HG02588 (cell line): ENCODE measurements at regions not wholly inside any gene's neighbourhood (a gene's known extent, or its start where the extent isn't known, plus 50 kb on each side); places are given as distances from the start of the nearest gene placed in this dataset.
"Not testable (repeated sequence)": the region's sequence is repeated elsewhere in the genome, so short reads cannot be mapped to it uniquely, and the experiment has no call there.

Experiments used
- ATAC-seq: cut with Tn5 transposase; IDR thresholded peaks from one replicate; pipeline ENCODE4 v1.9.1; 2021; ENCODE audit warnings: mild to moderate bottlenecking, moderate library complexity; ENCODE audit not compliant: unreplicated experiment

DNA sequence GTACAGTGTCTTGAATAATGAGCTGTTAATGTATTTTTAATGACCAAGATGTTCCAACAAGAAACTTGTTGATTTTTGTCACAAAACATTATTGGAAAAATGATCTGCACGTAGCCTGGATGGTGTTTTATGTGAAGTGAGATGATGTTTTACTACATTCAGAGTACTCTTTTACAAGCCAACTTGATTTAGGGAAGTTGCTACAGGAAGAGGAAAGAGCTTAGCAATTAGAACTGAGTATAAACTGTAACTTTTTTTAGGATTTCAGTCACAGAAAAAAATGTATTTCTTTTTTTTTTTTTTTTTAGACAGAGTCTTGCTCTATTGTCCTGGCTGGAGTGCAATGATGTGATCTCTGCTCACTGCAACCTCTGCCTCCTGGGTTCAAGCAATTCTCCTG is 113.6 kb upstream of the ADRA1B start:
- ATAC-seq, result no peak

DNA sequence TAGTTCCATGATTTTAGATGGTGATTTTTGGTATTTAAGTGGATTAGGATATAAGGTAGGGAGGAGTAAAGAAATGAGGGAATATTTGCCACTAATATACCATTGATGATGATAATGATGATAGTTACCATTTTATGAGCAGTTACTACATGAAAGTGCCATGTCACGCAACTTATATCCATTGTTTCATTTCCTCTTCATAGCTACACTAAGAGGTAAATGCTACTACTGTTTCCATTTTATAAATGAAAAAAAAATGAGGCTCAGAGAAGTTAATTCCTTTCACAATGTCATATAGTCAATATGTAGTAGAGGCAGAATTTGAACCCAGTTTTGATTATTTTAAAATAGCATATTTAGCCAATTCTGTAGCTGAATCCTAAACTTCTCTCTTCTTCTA is 112.2 kb upstream of the ADRA1B start:
- no peak for ATAC-seq

DNA sequence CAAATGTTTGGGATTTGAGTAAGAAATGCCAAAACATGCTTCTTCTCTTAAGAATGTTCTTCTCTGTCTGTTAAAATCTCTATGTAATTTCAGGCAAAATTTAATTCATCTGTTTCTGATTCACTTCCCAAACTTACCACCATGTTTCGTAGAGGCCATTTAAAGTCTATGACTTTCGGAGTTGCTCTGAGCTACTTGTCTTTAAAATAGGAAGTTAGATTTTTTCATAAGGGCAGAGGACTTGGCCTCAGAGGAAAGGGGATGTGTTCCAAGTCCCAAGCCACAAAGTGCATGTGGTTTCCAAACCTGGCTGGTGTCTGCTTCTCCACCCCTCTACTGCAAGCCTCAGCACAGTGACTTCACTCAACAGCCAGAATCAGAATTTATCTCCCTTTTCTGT is 111.3 kb upstream of the ADRA1B start:
- no peak for ATAC-seq

DNA sequence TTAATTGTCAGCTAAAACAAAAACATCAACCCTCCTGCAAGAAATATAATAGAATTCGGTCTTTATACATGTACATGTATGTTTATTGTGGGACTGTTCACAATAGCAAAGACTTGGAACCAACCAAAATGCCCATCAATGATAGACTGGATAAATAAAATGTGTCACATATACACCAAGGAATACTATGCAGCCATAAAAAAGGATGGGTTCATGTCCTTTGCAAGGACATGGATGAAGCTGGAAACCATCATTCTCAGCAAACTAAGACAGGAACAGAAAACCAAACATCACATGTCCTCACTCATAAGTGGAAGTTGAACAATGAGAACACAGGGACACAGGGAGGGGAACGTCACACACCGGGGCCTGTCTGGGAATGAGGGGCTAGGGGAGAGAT is 109.1 kb upstream of the ADRA1B start:
- not testable (repeated sequence) for ATAC-seq

DNA sequence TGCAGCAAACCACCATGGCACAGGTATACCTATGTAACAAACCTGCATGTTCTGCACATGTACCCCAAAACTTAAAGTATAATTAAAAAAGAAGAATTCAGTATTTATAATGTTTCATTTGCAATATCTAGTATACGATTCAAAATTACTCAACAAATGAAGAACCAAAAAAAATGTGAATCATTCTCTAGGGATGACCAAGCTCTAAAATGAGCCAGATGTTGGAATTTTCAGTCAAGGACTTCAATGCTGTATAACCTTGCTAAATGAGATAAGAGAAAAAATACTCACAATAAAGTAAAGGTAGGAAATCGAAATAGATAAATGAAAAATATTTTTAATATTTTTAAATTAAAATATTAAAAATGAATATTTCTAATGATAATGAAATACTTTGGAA is 108.7 kb upstream of the ADRA1B start:
- ATAC-seq, result no peak

DNA sequence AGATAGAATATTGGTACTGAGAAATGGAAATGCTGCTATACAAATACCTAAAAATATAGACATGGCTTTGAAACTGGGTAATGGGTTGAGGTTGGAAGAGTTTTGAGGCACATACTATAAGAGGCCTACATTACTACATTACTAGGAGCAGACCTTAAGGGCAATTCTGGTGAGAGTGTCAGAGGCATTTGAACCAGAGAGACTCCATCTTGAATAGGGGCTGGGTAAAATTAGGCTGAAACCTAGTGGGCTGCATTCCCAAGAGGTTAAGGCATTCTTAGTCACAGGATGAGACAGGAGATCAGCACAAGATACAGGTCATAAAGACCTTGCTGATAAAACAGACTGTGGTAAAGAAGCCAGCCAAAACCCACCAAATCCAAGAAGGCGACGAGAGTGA is 104.6 kb upstream of the ADRA1B start:
- ATAC-seq, result no peak

DNA sequence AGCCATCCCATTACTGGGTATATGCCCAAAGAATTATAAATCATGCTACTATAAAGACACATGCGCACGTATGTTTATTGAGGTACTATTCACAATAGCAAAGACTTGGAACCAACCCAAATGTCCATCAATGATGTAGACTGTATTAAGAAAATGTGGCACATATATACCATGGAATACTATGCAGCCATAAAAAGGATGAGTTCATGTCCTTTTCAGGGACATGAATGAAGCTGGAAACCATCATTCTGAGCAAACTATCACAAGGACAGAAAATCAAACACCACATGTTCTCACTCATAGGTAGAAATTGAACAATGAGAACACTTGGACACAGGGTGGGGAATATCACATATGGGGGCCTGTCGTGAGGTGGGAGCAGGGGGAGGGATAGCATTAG is 103.5 kb upstream of the ADRA1B start:
- ATAC-seq, result not testable (repeated sequence)

DNA sequence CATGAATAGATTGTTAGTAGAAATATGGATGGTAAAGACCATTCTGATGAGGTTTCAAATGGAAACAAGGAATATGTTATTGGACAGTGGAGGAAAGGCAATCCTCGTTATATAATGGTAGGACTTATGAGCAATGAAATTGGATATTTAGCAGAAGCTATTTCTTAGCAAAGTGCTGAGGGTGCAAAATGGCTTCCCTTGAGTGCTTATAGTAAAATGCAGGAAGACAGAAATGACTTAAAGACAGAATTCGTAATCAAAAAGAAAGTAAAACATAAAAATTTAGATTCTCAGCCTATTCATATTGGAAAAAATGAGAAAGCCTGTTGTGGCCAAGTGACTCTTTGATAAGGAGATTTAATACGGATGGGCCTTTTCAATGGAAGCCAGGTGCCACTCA is 102.1 kb upstream of the ADRA1B start:
- no peak for ATAC-seq

DNA sequence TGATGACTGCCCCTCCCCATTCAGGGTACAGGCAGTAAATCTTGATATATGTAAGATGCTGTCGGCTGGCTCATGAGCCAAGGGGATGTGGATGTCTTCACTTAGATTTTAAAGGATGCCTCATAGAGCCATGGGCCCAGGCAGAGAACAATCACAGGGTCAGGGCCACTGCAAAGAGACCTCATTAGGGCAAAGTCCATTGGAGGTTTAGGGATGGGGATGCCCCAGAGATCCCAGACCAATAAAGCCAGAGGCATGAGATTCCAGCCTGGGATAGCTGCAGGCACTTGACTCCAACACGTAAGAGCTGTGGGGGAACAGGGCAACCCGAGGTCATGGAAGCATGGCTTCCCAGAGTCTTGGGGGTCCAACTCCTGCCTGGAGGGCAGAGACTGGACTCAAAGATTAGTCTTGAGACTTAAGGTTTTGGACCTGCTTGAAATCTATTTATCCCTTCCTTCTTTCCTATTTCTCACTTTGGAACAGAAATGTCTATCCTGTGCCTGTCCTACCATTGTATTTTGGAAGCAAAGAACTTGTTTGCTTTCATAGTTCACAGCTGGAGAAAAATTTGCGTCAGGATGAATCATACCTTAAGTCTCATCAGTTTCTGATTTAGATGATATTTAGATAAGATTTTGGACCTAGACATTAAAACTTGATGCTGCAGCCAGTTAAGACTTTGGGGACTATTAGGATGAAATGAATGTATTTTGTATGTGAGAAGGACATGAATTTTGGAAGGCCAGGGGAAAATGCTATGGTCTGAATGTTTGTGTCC is 101.3 kb upstream of the ADRA1B start:
- ATAC-seq, result no peak

DNA sequence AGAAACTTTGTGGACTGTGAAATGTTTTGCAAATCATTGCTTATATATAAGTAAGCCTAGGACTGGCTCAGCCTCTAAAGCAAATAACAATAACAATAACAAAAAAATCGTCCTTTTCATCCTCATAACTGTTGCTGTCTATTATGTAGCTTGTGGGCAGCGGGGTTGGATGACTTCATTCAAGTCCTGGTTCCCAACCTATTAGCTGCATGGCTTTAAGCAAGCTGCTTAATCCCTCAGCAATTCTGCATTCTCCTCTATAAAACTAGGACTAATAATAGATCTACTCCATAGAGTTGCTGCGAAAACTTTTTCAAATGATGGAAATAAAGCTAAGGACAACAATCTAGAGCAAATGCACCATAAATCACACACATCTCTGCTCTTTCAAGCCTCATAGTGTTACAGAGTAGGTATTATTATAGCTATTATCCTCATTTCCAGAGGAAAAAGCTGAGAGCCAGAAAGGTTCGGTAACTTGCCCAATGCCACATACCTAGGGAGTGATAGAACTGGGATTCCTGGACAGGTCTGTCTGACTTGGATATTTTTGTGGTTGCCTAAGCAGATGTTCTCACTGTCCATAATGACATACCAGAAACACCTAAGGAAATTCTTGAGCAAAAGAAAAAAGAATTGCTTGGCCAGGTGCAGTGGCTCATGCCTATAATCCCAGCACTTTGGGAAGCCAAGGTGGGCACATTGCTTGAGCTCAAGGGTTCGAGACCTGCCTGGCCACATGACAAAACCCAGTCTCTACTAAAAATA is 98.8 kb upstream of the ADRA1B start:
- no peak for ATAC-seq

DNA sequence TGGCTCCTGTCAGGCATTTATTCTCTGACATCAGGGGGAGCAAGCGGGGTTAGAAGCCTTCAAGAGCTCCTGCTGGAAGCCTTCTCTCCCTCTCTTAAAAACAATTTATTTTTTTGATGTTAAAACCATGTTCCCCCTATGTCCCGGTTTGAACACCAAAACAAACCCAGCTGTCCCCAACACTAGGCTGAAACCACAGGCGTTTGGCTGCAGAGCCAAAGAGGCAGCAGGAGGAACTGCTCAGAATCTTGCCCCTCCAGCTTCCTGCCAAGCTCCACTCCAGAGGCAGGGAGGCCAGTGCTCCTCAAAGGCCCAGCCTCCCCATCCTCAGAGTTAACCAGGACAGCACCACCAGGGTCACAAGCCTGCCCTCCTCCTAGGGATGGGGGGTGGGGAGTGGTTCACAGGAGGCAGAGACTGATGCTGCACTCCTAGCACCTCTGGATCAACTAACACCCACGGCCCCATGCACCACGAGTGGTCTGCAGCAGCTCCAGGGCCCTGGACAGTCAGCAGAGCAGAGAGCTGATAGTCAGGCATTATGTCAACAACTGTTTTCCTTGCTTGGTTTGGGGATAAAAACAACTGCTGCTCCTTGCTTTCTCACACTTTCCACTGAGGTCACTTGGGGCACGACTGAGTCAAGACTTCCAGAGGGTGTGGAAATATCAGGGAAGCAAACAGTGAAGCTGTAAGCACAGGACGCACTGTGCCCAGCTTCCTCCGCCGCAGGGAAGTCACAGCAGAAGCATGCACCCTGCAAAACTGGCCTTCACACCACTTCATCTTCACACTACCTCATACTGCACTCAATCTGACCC is 96.5 kb upstream of the ADRA1B start:
- no peak for ATAC-seq

DNA sequence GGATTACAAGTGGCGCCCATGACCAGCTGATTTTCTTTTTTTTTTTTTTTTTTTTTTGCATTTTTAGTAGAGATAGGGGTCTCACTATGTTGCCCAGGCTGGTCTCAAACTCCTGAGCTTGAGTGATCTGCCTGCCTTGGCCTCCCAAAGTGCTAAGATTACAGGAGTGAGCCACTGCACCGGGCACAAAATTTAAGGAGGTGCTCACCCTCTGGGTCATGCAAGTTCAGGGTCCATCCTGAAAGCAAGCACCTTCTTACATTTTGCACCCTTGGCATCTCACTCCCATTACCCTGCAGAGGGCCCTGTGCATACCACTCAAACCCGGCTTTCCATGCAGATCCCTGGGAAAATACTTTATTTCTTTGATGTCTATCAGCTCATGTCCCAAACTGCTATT is 95.6 kb upstream of the ADRA1B start:
- no peak for ATAC-seq

DNA sequence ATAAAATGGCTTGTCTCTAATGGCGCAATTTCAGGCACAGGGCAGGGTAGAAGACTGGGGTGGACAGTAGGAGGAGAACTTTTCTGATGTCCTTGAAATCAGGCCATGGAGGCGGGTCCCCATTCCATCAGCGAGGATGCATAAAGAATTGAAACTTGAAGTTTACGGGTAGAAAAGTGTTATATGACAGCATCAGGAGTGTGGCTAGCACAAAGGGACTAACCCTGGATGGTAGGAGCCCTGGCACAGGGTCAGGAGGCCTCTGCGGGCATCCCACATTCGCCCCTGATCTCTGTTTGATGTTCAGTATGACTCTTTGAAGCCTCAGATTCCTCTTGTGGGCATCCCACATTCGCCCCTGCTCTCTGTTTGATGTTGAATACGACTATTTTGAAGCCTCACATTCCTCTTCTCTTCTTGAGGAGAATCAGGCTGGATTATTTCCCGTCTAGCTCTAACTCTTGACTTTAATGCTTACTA is 94.8 kb upstream of the ADRA1B start:
- ATAC-seq, result no peak

DNA sequence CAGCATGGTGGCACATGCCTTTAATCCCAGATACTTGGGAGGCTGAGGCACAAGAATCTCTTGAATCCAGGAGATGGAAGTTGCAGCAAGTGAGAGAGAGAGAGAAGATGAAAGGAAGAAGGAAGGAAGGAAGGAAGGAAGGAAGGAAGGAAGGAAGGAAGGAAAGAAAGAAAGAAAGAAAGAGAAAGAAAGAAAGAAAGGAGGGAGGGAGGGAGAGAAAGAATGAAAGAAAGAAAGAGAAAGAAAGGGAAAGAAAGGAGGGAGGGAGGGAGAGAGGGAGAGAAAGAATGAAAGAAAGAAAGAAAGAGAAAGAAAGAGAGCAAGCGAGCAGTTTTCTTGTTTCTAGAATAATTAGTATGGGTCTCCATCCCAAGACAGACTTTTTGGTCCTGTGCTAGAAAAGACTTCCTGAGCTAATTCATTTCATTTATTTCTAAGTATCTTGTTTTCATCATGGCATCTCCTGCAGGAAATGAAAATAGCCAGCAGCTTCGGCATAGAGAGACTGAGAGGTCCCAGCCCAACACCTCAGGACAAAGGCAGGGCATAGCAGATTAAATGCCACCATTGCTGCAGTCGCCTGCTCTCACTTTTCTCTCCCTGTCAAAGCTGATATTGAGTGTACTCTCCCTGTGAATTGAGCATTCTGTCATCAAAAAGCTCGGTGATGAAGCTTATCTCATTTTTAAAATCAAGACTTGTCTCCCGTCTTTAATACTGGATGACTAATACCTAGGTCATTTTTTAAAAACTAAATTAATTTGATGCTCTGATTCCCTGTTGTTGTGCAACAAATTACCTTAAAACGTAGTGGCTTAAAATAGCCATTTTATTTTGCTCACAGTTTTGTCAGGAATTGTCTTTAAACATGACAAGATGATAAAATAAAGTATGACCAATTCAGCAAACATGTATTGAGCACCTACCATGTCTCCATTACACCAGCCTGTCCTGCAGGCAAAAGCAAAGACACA is 91.8 kb upstream of the ADRA1B start:
- no peak for ATAC-seq

DNA sequence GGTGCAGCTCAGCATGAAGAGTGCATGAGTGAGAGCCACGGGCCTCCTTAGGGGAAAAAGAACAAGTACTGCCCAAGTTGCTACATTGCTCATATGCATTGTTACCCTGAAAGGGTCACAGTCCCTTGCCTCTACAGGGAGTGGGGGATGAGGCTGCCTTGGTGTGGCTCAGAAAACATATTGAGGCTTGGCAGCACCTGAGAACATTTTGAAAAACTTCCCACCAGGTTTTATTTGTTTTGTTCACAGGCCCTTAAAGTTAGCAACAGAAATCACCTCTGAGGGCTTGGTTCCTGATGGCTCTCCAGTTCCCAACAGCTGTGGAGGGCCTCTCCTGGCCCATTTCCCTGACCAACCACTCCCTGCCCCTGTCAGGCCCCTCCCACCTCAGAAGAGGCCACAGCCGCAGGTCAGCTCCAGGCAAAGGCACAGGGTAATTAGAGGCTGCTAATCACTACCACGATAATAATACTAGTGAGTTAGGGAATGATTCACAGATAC is 90.7 kb upstream of the ADRA1B start:
- no peak for ATAC-seq

DNA sequence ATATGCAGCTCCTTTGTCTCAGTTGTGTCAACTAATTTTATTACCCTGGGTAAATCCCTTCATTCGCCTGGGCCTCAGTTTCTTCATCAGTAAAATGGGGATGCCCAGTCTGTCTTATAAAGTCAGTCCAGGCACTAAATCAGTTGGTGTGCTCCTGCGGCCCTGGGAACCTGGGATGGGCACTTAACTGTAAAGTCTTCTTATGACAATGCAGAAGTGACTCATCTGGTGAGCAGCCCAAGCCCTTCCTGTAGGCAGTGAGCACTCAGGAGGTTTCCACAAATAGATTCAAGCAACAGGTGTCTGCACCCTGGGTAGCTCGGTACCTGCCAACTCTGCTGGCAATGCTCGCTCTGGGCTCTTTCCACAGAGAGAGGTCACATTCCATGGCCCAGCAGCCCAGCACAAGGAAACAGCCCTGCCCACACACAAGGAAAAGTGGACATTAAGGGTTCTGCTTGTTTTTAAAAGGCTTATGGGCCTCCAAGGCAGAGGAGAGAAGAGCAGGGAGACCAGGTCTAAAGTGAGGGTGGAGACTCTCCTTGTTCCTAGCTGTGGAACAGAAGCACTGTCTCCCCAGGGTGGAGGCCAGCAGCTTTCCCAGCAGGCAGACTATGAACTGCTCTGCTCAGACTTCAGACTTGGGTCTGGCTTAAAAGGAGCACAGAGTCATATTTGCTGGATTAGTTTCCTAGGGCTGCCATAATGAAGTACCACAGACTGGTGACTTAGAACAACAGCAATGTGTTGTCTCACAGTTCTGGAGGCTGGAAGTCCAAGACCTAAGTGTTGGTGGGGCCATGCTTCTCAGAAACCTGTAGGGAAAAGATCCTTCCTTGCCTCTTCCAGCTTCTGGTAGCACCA is 89.7 kb upstream of the ADRA1B start:
- ATAC-seq, result peak; percentile 92

DNA sequence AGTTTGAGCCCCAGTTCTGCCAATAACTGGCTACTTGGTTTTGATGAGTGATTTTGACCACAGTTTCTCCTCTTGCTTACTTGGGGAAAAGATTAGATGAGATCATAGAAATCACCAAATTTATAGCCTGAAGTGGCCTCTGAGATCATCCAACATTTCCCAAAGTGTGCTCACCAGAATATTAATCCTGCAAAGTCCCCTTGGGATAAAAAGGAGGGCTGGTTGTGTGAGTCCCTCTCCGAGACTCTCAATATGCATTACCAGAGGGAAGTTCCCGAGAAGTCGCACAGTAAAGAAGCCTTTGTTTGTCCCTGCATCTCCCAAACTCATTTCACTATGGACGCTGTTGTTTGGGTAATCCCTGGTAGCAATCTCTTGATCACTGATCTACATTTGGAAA is 88.4 kb upstream of the ADRA1B start:
- no peak for ATAC-seq

DNA sequence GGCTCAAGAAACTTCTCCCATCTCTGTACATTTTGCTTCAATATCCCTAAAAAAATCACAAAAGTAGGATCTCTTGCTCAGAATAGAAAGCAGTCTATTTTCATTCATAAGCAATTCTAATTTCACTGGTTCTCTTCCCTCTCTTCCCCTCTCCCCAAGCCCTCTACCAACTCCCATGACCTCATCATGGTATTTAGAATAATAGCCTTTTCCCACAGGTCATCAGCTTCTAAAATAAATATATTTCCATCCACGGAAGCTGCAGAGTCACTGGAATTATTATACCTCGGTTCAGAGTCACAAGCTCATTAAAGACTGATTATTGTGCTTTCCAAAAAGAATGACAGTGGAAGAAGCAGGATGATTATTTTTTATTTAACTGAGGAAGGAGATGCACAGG is 84.2 kb upstream of the ADRA1B start:
- no peak for ATAC-seq

DNA sequence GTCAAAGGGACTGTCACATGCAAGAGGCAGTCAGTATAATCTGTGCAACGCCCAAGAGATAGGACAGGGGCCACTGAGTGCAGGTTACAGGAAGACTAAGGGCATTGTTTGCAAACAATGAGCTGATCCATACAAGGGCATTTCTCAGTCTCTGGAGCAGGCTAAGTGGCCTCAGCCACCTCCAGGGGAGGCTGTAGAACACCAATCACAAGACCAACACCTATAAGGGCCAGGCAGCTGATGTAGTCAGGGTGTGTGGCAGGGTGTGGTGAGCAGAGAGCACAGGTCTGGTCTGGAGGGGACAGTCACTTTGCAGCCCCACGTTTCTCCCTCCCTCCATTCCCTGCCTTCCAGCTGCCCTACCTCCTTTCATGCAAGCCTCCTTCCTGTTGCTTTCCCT is 83.2 kb upstream of the ADRA1B start:
- ATAC-seq, result no peak
